OCI-LY3 (cell line): ENCODE measurements at regions not wholly inside any gene's neighbourhood (a gene's known extent, or its start where the extent isn't known, plus 50 kb on each side); places are given as distances from the start of the nearest gene placed in this dataset.

Source experiments
- H2AFZ ChIP-seq: fragments of 200-600, 300-600 bp; shearing (Covaris generic); 2 replicates; pipeline ENCODE4 v1.6.0; 2014; ENCODE audit warnings: antibody characterized with exemption, low read depth, low read length
- H3K27ac ChIP-seq: fragments of 200-600, 300-600 bp; sonication (generic); 2 replicates; pipeline ENCODE4 v1.5.1; 2014; ENCODE audit warnings: mild to moderate bottlenecking, low read length, moderate library complexity, mixed read lengths
- H3K27me3 ChIP-seq: fragments of 200-600, 300-600 bp; sonication (generic); 2 replicates; pipeline ENCODE4 v1.6.1; 2014; ENCODE audit warnings: low read depth, low read length, mixed read lengths
- H3K36me3 ChIP-seq: fragments of 200-600, 300-600 bp; sonication (generic); replicated peaks from 2 replicates; pipeline ENCODE3; 2014; ENCODE audit warnings: low read depth, low read length, mixed read lengths
- H3K4me1 ChIP-seq: fragments of 300-600, 200-600 bp; sonication (generic); 2 replicates; pipeline ENCODE4 v1.6.1; 2014; ENCODE audit warnings: low read length, mixed read lengths
- H3K4me2 ChIP-seq: fragments of 200-600, 300-600 bp; sonication (generic); 2 replicates; pipeline ENCODE4 v1.6.1; 2014; ENCODE audit warnings: low read length, mixed read lengths
- H3K4me3 ChIP-seq: fragments of 300-600, 200-600 bp; sonication (generic); 2 replicates; pipeline ENCODE4 v1.5.1; 2014; ENCODE audit warnings: antibody characterized with exemption, mild to moderate bottlenecking, low read length, moderate library complexity
- H3K79me2 ChIP-seq: fragments of 300-600, 200-600 bp; shearing (Covaris generic); 2 replicates; pipeline ENCODE4 v1.6.1; 2014; ENCODE audit warnings: mild to moderate bottlenecking, low read length, mixed read lengths
- H3K9ac ChIP-seq: fragments of 300-600, 200-600 bp; shearing (Covaris generic); 2 replicates; pipeline ENCODE4 v1.6.0; 2014; ENCODE audit warnings: mild to moderate bottlenecking, low read length, moderate library complexity
- H3K9me3 ChIP-seq: fragments of 200-600, 300-600 bp; shearing (Covaris generic); 2 replicates; pipeline ENCODE4 v1.6.1; 2014; ENCODE audit warnings: low read length, mixed read lengths; ENCODE audit not compliant: insufficient read depth
- H4K20me1 ChIP-seq: fragments of 200-600, 300-600 bp; sonication (generic); 2 replicates; pipeline ENCODE4 v1.6.1; 2016; ENCODE audit warnings: low read length, mixed read lengths; ENCODE audit not compliant: insufficient read depth
- EZH2phosphoT487 ChIP-seq: fragments of 200-600 bp; shearing (Covaris generic); IDR thresholded peaks from 2 replicates; pipeline ENCODE4 v1.6.1; 2018; ENCODE audit warnings: antibody characterized with exemption, mixed run types, low read depth
- TF ChIP-seq, protein P1 (sequence below): fragments of 200-600, 300-600 bp; sonication (generic); IDR thresholded peaks from 2 replicates; pipeline ENCODE4 v1.5.1; 2014; ENCODE audit warnings: antibody characterized with exemption, low read length, low read depth

DNA sequence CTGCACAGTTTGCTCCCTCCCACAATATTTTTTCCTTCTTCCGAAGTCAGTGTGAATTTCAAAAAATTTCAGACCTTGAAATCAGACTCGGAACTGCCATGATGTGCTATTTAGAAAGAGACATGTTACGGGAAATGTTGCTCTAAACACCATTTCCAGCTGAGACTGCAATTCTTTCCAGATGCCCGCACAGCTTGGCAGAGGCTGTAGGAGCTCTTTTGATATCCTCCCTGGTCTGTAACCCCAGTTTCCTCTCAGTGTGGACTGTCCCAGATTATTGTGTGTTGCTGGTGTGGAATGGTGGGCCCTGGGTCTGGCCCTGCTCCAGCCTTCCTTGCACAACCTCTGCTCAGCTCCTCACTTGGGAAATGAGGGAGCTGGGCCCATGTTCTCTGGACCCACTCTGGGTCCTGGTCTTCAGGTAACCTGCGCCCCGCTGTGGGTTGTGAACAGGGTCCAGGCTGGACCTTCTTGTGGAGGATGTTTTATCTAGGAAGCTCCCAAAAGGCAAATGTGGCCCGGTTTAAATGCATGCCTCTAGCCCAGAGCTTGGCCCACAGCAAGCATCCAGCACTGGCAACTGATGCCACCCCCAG, 172.8 kb upstream of the CXCL12 start:
- H3K27ac ChIP-seq, result no peak overlapping the region
- no peak overlapping the region for H3K9ac ChIP-seq
- H4K20me1 ChIP-seq, result no peaks in the 10 kb centered on the region
- no peaks in the 10 kb centered on the region for H3K27me3 ChIP-seq
- no peak overlapping the region for H2AFZ ChIP-seq
- H3K4me2 ChIP-seq, result no peak overlapping the region
- H3K4me1 ChIP-seq, result no peaks in the 10 kb centered on the region
- H3K4me3 ChIP-seq, result no peak overlapping the region
- no peaks in the 10 kb centered on the region for H3K79me2 ChIP-seq
- TF ChIP-seq, protein P1, sequence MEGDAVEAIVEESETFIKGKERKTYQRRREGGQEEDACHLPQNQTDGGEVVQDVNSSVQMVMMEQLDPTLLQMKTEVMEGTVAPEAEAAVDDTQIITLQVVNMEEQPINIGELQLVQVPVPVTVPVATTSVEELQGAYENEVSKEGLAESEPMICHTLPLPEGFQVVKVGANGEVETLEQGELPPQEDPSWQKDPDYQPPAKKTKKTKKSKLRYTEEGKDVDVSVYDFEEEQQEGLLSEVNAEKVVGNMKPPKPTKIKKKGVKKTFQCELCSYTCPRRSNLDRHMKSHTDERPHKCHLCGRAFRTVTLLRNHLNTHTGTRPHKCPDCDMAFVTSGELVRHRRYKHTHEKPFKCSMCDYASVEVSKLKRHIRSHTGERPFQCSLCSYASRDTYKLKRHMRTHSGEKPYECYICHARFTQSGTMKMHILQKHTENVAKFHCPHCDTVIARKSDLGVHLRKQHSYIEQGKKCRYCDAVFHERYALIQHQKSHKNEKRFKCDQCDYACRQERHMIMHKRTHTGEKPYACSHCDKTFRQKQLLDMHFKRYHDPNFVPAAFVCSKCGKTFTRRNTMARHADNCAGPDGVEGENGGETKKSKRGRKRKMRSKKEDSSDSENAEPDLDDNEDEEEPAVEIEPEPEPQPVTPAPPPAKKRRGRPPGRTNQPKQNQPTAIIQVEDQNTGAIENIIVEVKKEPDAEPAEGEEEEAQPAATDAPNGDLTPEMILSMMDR, result no peak
- no peak for TF ChIP-seq EZH2phosphoT487
- no peaks in the 10 kb centered on the region for H3K9me3 ChIP-seq
- no peaks in the 10 kb centered on the region for H3K36me3 ChIP-seq

DNA sequence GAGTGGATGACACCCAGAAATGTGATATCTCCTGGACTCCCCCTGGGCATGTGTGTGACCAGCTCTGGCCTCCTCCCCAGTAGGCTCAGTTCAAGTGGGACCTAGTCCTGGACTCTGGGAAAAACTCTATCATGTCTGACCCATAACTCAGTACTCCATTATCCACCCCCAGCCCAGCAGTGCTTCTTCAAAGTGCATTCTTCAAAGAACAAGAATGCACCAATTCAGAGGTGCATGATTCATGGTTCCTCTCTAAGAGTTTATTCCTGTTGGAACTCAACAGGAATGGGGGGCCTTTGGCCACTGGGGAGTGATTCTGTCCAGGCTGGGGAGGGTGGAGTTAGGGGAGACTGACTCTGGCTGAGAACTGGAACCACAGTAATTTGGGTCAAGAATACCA, 173.6 kb upstream of the CXCL12 start:
- no peaks in the 10 kb centered on the region for H4K20me1 ChIP-seq
- TF ChIP-seq, protein P1, result no peak
- no peak for TF ChIP-seq EZH2phosphoT487
- no peaks in the 10 kb centered on the region for H3K36me3 ChIP-seq
- H3K27me3 ChIP-seq, result no peaks in the 10 kb centered on the region
- no peaks in the 10 kb centered on the region for H3K4me1 ChIP-seq
- H3K4me2 ChIP-seq, result no peak overlapping the region
- no peaks in the 10 kb centered on the region for H3K79me2 ChIP-seq
- H3K9me3 ChIP-seq, result no peaks in the 10 kb centered on the region
- no peak overlapping the region for H3K9ac ChIP-seq
- H3K4me3 ChIP-seq, result no peak overlapping the region
- H3K27ac ChIP-seq, result no peak overlapping the region
- H2AFZ ChIP-seq, result no peak overlapping the region

DNA sequence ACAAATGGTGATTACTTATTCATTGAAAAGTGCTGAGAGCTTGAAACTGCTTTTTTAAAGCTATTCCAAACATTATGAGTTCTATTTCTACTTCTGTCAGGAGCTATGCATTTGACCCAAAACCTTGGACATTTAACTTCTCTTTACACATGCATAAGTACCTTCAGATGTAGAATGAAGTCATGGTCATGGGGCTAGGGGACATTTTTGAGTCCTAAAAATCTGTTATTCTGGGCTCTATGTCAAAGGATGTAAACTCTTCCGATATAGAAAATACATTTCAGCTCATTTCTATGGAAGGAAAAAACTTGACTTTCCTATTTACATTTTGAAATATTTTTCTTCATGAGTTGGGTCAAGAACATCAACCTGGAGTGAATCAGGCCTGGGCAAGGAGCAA, 179.5 kb upstream of the CXCL12 start:
- Histone ChIP-seq H3K4me3 (no peak overlapping the region), H3K27me3 (no peaks in the 10 kb centered on the region), H3K9ac (no peak overlapping the region), H3K36me3 (no peaks in the 10 kb centered on the region), H3K4me2 (no peak overlapping the region), H2AFZ (no peak overlapping the region), H3K4me1 (no peaks in the 10 kb centered on the region), H3K79me2 (no peaks in the 10 kb centered on the region), H3K9me3 (no peaks in the 10 kb centered on the region), H3K27ac (no peak overlapping the region), H4K20me1 (no peaks in the 10 kb centered on the region)
- TF ChIP-seq, protein P1, result no peak
- TF ChIP-seq EZH2phosphoT487, result no peak

DNA sequence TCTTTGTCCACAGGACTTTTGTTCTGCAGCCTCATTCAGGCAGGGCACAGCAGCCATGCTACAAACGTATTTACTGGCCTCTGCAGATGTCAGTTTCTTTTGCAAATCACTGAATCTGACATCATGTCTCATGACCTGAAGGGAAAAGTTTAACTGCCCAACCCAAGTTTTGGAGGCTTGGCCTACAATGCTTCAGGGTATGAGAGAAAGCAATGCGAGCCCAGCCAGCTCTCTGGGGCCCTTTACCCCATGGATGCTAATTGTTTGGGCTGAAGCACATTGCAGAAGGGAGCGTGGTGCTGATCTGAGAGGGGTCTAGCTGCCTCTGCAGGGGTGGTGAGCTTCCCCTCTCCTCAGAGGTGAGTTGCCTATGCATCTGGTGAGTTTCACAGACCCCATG, 179.9 kb upstream of the CXCL12 start:
- H3K9ac ChIP-seq, result no peak overlapping the region
- no peak overlapping the region for H3K27ac ChIP-seq

More for the DNA sequence above, 179.9 kb upstream of the CXCL12 start:
- Histone ChIP-seq H2AFZ (no peak overlapping the region), H3K27me3 (no peaks in the 10 kb centered on the region), H4K20me1 (no peaks in the 10 kb centered on the region), H3K9me3 (no peaks in the 10 kb centered on the region), H3K4me1 (no peaks in the 10 kb centered on the region), H3K36me3 (no peaks in the 10 kb centered on the region), H3K4me3 (no peak overlapping the region), H3K4me2 (no peak overlapping the region), H3K79me2 (no peaks in the 10 kb centered on the region)
- TF ChIP-seq, protein P1, result no peak
- TF ChIP-seq EZH2phosphoT487, result no peak
